ENCODE measurements at regions not wholly inside any gene's neighbourhood (a gene's known extent, or its start where the extent isn't known, plus 50 kb on each side); places are given as distances from the start of the nearest gene placed in this dataset.
"Not testable (repeated sequence)": the region's sequence is repeated elsewhere in the genome, so short reads cannot be mapped to it uniquely, and the experiment has no call there.

- H3K27ac Mint-ChIP-seq: peak overlapping the region in 1 of 3 experiments; percentile 72; a peak in 3 of 7 replicates
- H3K27me3 Mint-ChIP-seq (ENCODE audit: low read depth); H2BK120ac ChIP-seq (ENCODE audit: low read depth, low read length, poor library complexity, severe bottlenecking); H3K4me1 ChIP-seq (ENCODE audit: insufficient read depth, low read length); DNase-seq; H3K4me2 ChIP-seq (ENCODE audit: insufficient read depth, insufficient read length, low read length); H2BK12ac ChIP-seq (ENCODE audit: insufficient read length, low read depth, low read length); H3K27ac ChIP-seq (ENCODE audit: insufficient read length, low read depth, low read length); H3K9me3 ChIP-seq (ENCODE audit: control insufficient read depth, low read depth, low read length); H3T11ph ChIP-seq (ENCODE audit: low read length); H2AFZ ChIP-seq (ENCODE audit: low read length); H4K91ac ChIP-seq (ENCODE audit: insufficient read length, low read depth, low read length); H2BK20ac ChIP-seq (ENCODE audit: low read depth, low read length, poor library complexity, severe bottlenecking); H4K5ac ChIP-seq (ENCODE audit: insufficient read length, low read depth, low read length); H3K79me2 ChIP-seq (ENCODE audit: insufficient read depth, low read length); H3K4ac ChIP-seq (ENCODE audit: low read depth, low read length); H3K4me3 Mint-ChIP-seq; H3K56ac ChIP-seq (ENCODE audit: insufficient read length, low read depth, low read length); H3K18ac ChIP-seq (ENCODE audit: insufficient read length, low read depth, low read length); H3K79me1 ChIP-seq (ENCODE audit: insufficient read depth, low read depth, low read length, poor library complexity, severe bottlenecking); H3K27me3 ChIP-seq (ENCODE audit: insufficient read depth, low read length); H3K9ac ChIP-seq (ENCODE audit: extremely low read depth, insufficient read length, low read length); H2BK15ac ChIP-seq (ENCODE audit: low read depth, low read length); H3K23ac ChIP-seq (ENCODE audit: insufficient read length, low read depth, low read length); H3K23me2 ChIP-seq (ENCODE audit: insufficient read length, low read depth, low read length, poor library complexity, severe bottlenecking); H3K14ac ChIP-seq (ENCODE audit: insufficient read depth, low read length); H2BK5ac ChIP-seq (ENCODE audit: insufficient read length, low read length); H4K8ac ChIP-seq (replicated peaks; ENCODE audit: insufficient read length, low read depth, low read length); H2AK5ac ChIP-seq (ENCODE audit: insufficient read length, low read length); H4K20me1 ChIP-seq (ENCODE audit: control insufficient read depth, insufficient read depth, insufficient read length): not testable (repeated sequence)
- peaks cover 70 to 73% of the 10 kb centered on the region in 2 experiments for H3K4me1 Mint-ChIP-seq
- peaks cover 32 to 40% of the 10 kb centered on the region in 2 experiments for H3K9me3 Mint-ChIP-seq
- no CpG with 5 or more reads among the region's 7 CpGs for WGBS (ENCODE audit: extremely low coverage, insufficient read length, low lambda C conversion rate)
- peaks cover 19 to 36% (median 32%) of the 10 kb centered on the region in 3 experiments for H3K36me3 Mint-ChIP-seq (ENCODE audit: insufficient read depth in 1 of 3, low read depth in 3 of 3)
Observed at GRCh38 chr1:233472796-233473195, 141.1 kb upstream of the KCNK1 start.

Measured in H9 (cell line).